ENCODE measurements at regions not wholly inside any gene's neighbourhood (a gene's known extent, or its start where the extent isn't known, plus 50 kb on each side); places are given as distances from the start of the nearest gene placed in this dataset.

GRCh38 chr6:51021171-51021570, 202.5 kb downstream of the TFAP2B start:
- TF ChIP-seq CTCF (IDR thresholded peaks at IDR 0.05; ENCODE audit: borderline replicate concordance, insufficient read depth, low read depth, low read length), result no peak
- H3K4me3 ChIP-seq (ENCODE audit: low read depth, low read length), result no peak overlapping the region

- no peak overlapping the region for H3K4me3 ChIP-seq (ENCODE audit: low read depth, low read length)
- no peak for TF ChIP-seq CTCF (IDR thresholded peaks at IDR 0.05; ENCODE audit: borderline replicate concordance, insufficient read depth, low read depth, low read length)
Observed at GRCh38 chr6:51024126-51024525, 205.5 kb downstream of the TFAP2B start.

GRCh38 chr6:51025082-51025777, 206.6 kb downstream of the TFAP2B start:
- H3K4me3 ChIP-seq (ENCODE audit: low read depth, low read length), result no peak overlapping the region
- no peak for TF ChIP-seq CTCF (IDR thresholded peaks at IDR 0.05; ENCODE audit: borderline replicate concordance, insufficient read depth, low read depth, low read length)

- TF ChIP-seq CTCF (IDR thresholded peaks at IDR 0.05; ENCODE audit: borderline replicate concordance, insufficient read depth, low read depth, low read length), result no peak
- no peak overlapping the region for H3K4me3 ChIP-seq (ENCODE audit: low read depth, low read length)
Observed at GRCh38 chr6:51027283-51028065, 208.8 kb downstream of the TFAP2B start.

- H3K4me3 ChIP-seq (ENCODE audit: low read depth, low read length), result no peak overlapping the region
- TF ChIP-seq CTCF (IDR thresholded peaks at IDR 0.05; ENCODE audit: borderline replicate concordance, insufficient read depth, low read depth, low read length), result no peak
Observed at GRCh38 chr6:51028276-51028675, 209.6 kb downstream of the TFAP2B start.

- no peak overlapping the region for H3K4me3 ChIP-seq (ENCODE audit: low read depth, low read length)
- TF ChIP-seq CTCF (IDR thresholded peaks at IDR 0.05; ENCODE audit: borderline replicate concordance, insufficient read depth, low read depth, low read length), result no peak
Observed at GRCh38 chr6:51029561-51029960, 210.9 kb downstream of the TFAP2B start.

GRCh38 chr6:51045548-51045947, 226.9 kb downstream of the TFAP2B start:
- no peak overlapping the region for H3K4me3 ChIP-seq (ENCODE audit: low read depth, low read length)
- no peak for TF ChIP-seq CTCF (IDR thresholded peaks at IDR 0.05; ENCODE audit: borderline replicate concordance, insufficient read depth, low read depth, low read length)

Data from GM12875 (cell line).